Activated T-cell treated with anti-CD3 and anti-CD28 coated beads for 1 hour (primary cell): ENCODE measurements at regions not wholly inside any gene's neighbourhood (a gene's known extent, or its start where the extent isn't known, plus 50 kb on each side); places are given as distances from the start of the nearest gene placed in this dataset.

Source experiments
- DNase-seq: peaks from one replicate; pipeline ENCODE4 v3.0.0-alpha.2; 2020; ENCODE audit warnings: low read depth

DNA sequence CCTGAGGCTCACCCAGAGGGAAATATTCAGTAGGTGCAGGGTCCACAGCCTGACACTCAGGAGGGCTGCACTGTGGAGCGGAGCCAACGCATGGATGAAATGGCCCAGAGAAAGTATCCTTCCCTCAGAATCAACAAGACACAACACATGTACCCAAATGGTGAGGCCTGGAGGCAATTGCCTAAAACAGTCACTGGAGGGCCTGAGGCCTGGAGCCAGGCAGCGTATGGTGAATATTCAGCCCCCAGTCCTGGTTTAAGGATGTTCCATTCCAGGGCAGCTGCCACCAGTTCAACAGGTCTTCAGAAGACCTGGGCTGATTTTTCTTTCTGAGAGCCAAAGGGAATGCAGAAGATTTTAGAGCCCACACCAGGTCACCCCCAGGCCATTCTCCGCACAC, 264.8 kb downstream of the INSC start:
- no peak for DNase-seq

DNA sequence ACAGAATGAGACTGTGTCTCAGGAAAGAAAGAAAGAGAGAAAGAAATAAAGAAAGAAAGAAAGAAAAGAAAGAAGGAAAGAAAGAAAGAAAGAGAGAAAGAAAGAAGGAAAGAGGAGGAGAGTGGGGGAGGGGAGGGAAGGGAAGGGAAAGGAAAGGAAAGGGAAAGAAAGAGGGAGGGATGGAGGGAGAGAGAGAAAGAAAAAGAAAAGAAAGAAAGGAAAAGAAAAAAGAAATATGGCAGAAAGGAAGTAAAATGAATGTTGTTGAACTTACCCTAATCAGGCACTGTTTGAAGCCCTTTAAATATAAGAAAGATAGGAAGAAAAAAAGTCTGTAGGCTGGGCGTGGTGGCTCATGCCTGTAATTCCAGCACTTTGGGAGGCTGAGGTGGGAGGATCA, 276.1 kb downstream of the INSC start:
- no peak for DNase-seq

DNA sequence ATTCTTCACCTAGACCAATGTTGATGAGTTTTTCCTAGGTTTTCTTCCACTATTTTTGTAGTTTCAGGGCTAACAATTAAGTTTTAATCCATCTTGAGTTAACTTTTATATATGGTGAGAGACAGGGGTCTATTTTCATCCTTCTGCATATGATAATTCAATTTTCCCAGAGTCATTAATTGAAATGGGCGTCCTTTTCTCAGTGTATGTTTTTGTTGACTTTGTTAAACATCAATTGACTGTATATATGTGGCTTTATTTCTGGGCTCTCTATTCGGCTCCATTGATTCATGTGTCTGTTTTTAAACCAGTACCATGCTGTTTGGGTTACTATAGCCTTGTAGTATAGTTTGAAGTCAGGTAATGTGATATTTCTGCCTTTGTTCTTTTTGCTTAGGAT, 282.1 kb downstream of the INSC start:
- no peak for DNase-seq

DNA sequence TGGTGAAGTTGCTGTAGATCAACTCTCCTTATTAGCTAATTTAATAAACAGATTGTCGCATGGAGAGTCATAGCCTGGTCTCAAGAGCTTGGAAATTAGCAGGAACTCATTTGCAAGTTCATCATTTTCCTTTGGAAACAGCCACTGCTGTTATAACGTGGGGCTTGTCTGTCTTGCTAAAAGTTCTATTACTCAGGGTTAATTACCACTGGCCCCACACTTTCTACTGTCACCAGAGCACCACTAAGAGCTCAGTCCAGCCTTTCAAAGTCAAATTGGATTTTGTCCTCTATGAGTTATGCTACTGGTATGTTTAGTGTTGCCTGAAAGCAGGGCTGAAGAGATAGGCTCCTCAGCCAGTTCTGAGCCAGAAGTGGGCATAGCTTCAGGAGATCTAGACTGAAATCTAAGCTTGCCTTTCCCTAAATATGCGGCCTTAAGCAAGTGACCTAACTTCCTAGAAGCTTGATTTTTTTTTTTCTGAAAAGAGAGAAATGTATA, 292.2 kb downstream of the INSC start:
- DNase-seq: no peak

DNA sequence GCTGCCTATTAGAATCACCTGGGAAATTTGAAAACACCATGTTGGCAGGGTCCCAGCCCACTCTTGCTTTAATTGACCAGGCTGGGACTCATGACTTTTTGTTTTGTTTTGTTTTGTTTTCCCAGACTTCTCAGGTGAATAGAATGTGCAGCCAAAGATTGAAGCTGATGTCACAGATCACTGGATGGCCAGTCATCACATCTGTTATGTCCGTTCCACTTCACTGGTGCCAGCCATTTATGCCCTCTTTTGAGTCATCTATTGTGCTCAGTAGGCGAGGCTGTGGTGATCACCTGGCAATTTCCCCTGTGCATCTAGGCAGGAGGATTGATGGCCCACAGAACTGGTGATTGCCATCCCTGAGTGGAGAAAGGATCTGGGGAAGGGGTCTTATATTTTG, 297.3 kb downstream of the INSC start:
- no peak for DNase-seq

DNA sequence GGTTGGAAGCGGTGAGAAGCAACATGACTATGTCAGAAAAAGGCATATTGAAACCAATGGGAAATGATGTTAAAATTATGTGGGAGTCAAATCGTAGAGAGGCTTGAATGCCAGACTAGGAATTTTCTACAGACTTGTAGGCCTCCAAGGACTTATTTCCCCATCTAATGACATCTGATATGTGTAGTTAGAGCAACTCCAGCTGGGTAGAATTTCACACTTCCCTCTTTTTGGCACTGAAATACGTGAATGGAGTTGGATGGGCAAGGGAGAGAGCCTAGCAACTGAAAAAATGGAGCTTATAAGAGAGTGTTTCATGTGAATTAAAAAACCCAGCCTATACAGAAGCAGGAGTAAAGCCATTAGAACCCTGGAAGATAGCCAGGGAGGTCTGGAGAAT, 304.2 kb downstream of the INSC start:
- no peak for DNase-seq

DNA sequence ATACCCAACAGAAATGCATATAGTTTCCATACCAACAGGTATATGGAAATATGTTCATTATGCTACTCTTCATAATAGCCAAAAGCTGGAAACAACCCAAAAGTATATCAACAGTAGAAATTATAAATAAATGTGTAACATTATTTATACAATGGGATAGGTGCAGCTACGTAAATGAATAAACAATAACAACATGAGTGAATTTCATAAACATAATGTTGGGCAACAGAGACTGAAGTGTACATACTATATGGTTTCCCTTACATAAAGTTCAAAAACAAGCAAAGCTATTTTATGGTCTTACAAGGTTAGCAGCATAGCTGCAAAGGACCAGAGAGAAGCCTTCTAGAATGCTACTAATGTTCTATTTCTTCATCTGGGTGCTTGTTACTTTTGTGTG, 305.0 kb downstream of the INSC start:
- DNase-seq: no peak

DNA sequence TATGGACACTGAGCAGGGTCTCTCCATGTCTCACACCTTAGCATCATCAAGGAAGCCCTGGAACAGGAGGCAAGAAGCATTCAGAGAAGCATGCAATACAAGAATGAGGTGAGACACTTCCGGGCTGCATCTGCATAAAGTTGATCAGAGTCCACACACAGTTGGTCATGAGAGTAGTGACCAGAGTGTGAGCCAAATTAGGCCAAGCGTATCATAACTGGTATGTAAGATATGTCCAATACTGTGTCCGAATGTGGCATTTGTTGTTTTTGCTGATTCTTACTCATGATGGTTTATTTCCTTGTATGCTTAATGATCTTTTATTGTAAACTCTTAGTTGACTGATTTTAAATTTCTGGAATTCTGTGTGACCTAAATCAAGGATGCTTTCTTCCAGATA, 315.7 kb downstream of the INSC start:
- no peak for DNase-seq

DNA sequence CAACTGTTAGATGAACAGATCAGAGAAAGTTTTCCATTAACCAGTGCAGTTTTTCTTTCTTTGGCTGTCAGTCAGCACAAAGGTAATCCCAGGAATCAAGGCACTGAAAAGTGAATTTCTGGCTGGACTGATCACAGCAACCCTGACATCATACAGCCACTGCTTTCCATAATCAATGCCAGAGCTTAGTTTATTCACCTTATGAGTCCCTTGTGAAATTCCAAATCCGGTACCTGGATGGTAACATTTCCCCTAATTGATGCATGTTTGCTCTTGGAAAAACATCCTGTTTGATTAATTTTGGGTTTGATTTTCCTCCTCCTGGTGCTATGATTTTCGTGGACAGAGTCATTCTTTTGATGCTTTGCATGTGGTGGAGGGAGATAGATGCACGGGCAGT, 319.8 kb downstream of the INSC start:
- no peak for DNase-seq

DNA sequence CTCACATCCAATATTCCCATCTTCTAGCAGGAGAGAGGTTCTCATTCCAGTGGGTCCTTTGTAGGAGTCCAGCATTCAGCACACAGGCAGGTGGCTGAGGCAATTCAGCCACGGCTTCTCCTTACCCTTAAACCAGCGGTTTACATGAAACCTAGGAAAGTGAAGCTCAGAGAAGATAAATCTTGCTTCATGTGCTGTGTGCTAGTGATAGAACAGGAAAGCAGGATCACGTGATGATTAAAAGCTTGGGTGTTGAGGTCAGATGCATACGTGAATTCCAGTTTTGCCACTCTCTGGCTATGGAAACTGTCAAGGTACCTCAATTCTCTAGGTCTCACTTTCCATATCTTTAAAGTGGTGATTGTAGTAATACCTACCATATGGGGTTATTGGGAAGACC, 331.6 kb downstream of the INSC start:
- DNase-seq: no peak

DNA sequence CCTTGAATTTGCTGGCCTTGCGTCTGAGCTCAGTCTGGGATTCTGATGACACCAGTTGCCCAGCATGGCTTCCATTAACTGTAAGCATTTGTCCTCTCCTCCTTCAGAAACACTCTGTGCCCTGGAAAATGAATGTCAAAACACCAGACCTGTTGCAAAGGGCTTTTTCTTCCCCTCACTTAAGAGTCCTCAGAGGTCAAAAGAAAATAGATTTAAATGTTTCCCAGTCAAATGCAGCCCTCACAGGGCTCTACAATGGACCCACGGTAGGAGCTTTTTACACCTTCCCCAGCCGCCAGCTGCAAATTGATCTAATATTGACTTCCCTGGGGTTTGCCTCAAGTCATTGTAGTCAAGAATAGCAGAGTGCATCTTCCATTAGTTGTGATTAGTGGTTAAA, 332.2 kb downstream of the INSC start:
- no peak for DNase-seq

DNA sequence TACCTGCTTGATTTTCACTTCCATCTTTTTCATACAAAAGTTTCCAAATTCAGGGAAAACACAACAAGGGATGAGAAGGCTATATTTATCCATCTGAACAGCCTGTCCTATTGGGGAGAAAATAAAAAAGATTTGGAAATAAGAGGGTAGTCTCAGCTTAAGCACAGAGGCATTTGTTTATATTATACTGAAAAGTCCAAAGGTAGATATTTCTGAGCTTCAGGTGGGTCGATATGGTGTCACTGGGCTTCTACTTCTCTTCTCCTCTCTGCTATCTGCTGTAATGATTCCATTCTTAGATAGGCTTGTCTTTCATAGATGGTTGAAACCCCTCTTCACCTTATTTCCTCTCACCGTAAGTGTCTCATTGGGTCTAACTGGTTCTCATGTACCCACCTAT, 337.0 kb downstream of the INSC start:
- DNase-seq: no peak

DNA sequence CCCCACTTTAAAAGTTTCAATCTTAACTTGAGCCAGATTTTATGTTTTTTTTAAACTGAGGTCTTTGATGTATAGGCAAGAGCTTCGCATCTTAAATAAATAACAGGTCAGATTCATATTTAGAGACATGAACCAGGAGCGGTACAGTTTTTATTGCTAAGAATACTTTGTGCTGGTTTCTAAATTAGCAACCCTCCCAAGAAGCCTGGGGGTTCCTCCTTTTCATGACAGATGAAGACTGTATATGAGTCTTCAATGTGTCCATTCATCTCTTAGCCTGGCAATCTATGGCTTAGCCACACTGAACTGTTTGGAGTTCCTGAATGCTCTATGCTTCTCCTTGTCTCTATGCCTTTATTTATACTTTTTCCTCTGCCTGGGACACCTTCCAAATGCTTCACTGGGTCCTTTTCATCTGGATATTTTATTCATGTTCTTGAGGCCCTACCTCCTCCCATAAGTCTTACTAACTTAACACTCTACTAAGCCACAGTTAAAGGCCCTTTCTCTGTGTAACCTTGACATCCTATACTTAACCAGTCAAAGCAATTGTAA, 338.6 kb downstream of the INSC start:
- no peak for DNase-seq

DNA sequence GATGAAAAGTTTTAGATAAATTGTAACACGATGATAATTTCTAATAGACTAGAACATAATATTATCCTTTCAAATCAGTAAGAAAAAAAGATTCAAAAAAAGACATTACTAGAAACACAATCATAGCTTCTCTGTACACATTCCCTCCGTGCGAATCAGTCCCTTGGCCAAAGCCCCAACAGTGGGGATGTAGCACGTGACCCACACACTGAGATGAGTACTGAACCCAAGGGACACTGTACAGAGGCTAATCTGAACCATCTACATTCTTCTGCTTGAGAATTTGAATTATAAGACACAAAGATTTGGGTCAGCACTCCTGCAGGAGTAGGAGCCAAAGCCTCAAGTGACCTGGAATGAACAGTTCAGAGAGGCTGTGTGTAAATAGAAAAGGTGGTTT, 353.7 kb downstream of the INSC start:
- DNase-seq: no peak

DNA sequence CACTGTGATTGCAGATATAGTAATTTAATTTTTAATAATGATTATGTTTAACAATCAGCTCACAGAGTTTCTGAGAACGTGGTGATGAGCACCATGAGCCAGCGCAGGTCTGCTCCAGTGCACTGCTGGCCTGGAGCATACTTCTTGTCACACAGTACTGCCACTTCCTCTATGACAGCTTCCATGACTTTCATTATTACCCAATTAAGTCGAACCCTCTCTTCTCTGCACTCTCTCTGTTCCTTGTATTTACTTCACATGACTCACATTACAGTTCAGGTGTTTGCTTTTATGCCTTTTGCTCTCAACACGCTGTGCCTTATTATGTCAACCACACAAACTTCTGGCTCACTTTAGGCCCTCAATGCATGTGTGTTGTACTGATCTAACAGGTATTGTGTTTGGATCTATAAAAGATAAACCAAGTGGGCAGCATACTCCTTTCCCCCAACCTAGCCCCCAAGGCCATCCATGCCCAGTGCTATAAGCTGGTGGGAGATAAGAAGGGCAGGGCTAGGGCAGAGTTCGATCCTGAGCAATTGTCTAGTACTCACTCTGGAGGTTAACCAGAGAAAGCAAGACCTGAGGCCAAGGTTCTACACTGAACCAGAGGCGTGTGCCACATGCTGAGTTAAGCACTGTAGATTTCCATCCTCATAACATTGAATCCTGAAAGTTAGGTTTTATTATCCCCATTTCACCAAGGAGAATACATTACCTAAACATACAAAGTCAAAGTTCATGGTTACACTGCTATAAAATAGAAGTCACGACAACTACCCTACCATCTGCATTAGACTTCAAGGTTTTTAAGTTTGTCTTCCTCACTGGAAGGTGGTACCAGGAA, 356.5 kb downstream of the INSC start:
- no peak for DNase-seq

DNA sequence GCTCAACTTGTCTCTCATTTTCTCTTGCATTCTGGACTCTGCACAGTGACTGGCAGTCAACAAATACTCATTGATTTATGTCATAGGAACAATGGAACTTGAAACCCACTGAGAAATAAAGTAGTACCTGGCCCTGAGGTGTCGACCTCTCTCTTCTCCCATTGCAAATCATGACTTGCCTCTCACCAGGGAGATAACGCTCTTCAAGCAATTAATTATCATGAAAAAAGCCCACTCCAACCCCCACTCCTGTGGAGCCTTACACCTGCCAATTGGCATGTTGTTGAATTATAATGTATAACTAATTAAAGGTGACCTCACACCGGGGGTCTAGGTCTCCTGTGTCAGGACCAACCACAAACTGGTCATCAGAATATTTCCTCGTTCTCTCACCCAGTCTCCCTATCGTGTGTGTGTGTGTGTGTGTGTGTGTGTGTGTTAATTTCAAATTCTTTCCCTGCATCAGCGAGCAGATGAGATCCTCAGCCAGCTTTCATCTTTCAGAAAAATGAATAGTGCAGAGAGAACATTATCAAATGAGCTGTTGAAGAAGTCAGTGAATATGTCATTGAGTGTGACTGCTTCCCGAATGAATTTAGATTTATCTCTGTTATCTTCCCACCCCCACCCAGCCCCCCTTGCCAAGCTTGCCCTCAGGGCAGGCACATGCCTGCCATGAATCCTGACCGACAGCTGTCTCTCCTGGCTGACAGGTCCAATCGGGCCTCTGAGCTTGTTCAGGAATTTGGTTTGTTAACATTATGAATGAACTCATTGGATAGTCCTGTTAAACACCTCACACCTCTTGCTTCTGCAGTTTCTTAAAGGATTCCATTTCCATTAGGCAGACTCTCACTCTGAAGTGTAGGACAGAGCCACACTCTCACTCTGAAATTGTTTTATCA, 357.4 kb downstream of the INSC start:
- DNase-seq: no peak

DNA sequence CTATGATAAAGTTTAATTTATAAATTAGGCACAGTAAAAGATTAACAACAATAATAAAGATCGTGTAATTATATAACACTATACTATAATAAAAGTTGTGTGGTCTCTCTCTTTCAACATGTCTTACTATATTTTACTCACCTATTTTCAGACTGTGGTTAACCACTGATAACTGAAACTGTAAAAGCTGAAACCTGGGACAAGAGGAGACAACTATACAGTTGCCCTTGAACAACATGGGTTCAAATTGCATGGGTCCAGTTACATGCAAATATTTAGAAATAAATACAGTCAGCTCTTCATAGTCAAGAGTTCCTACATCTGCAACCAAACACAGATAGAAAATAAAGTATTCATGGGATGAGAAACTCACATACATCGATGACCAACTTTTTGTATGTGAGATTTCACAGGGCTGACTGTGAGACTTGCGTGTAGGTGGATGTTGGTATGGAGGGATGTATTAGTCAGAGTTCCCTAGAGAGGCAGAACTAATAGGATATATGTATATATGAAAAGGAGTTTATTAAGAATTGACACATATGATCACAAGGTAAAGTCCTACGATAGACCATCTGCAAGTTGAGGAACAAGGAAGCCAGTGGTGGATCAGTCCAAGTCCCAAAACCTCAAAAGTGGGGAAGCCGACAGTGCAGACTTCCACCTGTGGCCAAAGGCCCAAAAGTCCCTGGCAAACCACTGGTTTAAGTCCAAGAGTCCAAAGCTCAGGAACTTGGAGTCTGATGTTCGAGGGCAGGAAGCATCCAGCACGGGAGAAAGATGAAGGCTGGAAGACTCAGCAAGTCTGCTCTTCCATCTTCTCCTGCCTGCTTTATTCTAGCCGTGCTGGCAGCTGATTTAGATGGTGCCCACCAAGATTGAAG, 359.5 kb downstream of the INSC start:
- DNase-seq: no peak

DNA sequence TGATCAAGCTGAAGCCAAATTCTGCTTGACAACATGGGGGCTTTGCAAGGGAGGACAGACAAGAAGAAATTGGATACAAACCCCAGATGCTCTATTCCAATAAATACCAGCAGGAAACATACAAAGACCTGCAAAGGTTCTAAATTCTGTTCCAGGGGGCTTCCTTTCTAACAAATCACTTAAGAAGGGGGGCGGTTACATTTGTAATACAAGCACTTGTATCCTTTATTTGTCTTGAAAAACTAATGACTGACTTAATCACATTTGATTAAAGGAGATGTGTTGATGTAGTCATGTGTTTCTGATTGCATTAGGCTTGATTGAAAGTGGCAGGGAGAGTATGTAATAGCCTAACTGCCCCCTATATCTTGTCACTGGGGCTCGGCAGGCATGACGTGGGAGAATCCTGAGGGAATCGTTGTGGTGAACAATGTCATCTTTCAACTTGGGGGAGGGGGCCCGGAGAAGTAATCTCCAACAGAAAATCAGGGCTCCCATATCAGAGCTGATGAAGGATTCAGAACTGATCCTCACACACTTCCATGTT, 361.7 kb downstream of the INSC start:
- no peak for DNase-seq

DNA sequence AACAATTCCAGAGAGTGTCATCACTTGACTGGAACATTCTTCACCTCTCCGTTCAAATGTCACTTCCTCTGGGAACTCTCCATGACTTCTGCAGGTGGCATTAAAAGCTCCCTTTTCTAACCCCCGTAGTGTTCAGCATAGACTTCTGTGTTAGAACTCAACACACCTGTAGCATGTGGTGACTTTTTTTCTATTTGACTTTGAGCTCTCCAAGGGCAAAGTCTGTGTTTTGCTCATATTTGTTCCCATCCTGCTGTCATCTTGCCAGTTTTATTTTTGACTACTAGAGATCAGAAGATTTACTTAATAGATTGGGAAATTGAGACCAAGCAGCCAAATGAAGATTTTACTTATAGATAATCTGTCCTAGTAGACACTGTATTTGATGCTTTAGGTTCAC, 367.1 kb downstream of the INSC start:
- DNase-seq: no peak

DNA sequence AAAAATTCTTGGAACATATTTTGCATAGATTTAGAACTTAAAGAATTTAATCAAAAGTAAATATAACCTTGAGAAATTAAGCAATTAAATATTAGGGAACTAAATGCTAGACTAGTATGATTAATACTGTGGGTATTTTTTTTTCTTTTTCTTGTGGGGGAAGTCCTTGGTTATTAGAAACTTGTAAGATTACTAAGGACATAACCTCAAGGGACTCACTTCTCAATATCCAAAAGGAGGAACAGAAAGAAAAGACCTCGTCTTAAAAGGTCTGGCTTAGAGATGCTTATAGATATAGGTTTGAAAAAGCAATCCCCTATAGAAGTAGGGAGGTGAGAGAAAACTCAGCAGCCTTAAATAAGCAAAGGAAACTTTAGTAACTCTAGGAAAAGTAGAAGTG, 368.5 kb downstream of the INSC start:
- DNase-seq: no peak

DNA sequence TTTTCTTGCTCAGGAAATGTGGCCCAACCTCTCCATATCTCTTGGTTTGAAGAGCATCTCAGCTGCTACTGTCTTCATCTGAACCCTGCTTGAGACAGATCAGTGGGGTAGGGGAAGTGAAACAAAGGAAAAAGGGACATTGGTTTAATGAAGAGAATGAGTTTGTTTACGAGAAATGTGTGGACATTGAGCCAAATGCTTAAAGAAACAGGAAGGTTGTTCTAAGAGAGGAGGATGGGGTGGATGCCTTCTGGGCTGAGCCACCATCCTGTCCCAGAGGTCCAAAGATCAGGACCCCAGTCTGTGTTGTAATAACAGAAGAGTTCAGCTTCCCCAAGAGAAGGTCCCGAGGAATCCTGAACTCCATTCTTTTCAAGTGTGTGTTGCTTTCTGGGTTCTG, 369.7 kb downstream of the INSC start:
- no peak for DNase-seq

DNA sequence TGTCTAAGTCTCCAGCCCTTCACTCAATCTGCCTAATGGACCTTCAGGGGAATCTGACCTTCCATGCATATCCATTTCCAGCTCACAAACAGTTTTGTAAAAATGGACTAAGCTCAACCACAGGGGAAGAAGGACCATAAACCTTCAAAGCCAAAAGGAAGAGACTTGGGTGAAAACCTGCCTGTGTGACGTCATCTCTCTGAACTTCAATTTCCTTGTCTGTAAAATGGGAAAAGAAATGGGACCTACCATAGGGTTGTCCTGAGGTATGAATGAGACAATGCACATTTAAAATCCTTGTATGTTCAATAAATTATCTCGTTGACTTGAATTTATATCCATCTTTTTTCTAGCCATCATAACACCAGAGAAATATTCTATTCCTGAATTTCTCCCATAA, 370.7 kb downstream of the INSC start:
- no peak for DNase-seq
